Neutrophil (primary cell): ENCODE measurements at regions not wholly inside any gene's neighbourhood (a gene's known extent, or its start where the extent isn't known, plus 50 kb on each side); places are given as distances from the start of the nearest gene placed in this dataset.
"Not testable (repeated sequence)": the region's sequence is repeated elsewhere in the genome, so short reads cannot be mapped to it uniquely, and the experiment has no call there.

ENCODE experiments used
- H3K27ac ChIP-seq: fragments of 200-600 bp; sonication (generic); 2 replicates; pipeline ENCODE4 v1.5.1; 2016; ENCODE audit warnings: mild to moderate bottlenecking, moderate library complexity
- H3K27me3 ChIP-seq: fragments of 200-600 bp; sonication (generic); 2 replicates; pipeline ENCODE4 v1.6.0; 2016; ENCODE audit warnings: mild to moderate bottlenecking
- H3K36me3 ChIP-seq: fragments of 200-600 bp; sonication (generic); 2 replicates; pipeline ENCODE4 v1.5.1; 2017
- H3K4me1 ChIP-seq, 2 experiments: fragments of 200-600 bp in 1 of 2; sonication (generic) in 1 of 2; 1 replicate in 1 of 2; 2 replicates in 1 of 2; pipeline versions ENCODE4 v1.5.1 to v1.6.1; 2013 to 2016; ENCODE audit warnings: low read depth in 1 of 2, low read length in 1 of 2, mild to moderate bottlenecking in 1 of 2, moderate library complexity in 1 of 2; ENCODE audit not compliant: control insufficient read depth in 1 of 2, insufficient read depth in 1 of 2
- H3K4me3 ChIP-seq, 2 experiments: fragments of 200-600 bp in 1 of 2; sonication (generic) in 1 of 2; 1 replicate in 1 of 2; 2 replicates in 1 of 2; pipeline ENCODE4 v1.5.1; 2013 to 2016; ENCODE audit warnings: low read depth in 1 of 2, low read length in 1 of 2, mild to moderate bottlenecking in 1 of 2, moderate library complexity in 1 of 2
- H3K9me3 ChIP-seq: fragments of 200-600 bp; sonication (generic); 2 replicates; pipeline ENCODE4 v1.5.1; 2016
- TF ChIP-seq, protein P1 (sequence below): fragments of 200-600 bp; sonication (generic); IDR thresholded peaks from 2 replicates; pipeline ENCODE4 v1.5.1; 2016; ENCODE audit warnings: antibody characterized with exemption

DNA sequence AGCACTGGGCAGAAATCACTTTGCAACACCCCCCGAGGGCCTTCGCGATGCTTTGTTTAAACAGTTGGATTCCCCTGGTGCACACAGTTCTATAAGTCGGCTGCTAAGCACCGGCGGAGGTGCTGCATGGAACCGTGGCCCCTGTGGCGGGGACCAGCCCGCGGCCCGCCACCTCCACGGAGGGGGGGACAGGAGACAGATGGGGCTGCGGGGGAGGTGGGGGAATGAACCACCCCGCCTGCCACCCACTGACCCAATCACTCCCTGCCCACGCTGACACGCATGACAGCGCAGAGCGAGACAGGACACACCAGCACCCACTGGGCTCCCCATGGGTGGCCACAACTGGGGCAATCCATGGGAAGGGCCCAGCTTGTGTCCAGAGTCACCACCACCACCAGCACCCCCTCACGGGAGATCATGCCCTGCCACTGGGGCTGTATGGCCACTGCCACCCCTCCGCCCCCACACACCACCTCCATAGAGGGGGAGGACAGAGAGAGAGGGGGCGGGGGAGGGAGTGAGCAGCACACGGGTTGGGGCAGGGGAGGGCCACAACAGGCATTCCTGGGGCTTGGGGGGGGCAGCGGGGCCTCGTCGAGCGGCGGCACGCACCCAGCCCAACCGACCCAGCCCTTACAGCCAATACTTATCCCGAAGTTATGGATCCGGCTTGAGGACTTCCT is 118.3 kb upstream of the ANKRD30BL start:
- Histone ChIP-seq H3K9me3 (no peaks in the 10 kb centered on the region), H3K4me3 (no peak overlapping the region), H3K36me3 (no peaks in the 10 kb centered on the region), H3K27ac (no peak overlapping the region), H3K4me1 (no peaks in the 10 kb centered on the region), H3K27me3 (no peaks in the 10 kb centered on the region)
- TF ChIP-seq, protein P1, sequence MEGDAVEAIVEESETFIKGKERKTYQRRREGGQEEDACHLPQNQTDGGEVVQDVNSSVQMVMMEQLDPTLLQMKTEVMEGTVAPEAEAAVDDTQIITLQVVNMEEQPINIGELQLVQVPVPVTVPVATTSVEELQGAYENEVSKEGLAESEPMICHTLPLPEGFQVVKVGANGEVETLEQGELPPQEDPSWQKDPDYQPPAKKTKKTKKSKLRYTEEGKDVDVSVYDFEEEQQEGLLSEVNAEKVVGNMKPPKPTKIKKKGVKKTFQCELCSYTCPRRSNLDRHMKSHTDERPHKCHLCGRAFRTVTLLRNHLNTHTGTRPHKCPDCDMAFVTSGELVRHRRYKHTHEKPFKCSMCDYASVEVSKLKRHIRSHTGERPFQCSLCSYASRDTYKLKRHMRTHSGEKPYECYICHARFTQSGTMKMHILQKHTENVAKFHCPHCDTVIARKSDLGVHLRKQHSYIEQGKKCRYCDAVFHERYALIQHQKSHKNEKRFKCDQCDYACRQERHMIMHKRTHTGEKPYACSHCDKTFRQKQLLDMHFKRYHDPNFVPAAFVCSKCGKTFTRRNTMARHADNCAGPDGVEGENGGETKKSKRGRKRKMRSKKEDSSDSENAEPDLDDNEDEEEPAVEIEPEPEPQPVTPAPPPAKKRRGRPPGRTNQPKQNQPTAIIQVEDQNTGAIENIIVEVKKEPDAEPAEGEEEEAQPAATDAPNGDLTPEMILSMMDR: no peak

DNA sequence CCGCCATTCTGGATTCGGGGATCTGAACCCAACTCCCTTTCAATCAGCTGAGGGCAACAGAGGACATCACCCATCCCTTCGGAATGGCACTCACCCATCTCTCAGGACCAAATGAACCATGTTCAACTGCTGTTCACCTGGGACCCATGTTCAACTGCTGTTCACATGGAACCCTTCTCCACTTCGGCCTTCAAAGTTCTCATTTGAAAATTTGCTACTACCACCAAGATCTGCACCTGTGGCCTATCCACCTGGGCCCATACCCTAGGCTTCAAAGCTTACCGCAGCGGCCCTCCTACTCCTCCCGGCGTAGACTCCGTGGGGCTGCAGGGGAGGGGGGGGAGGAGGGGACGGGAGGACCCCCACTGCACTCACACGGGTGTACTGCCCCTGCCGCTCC is 119.2 kb upstream of the ANKRD30BL start:
- Histone ChIP-seq H3K36me3 (no peaks in the 10 kb centered on the region), H3K4me1 (no peaks in the 10 kb centered on the region), H3K27ac (no peak overlapping the region), H3K9me3 (no peaks in the 10 kb centered on the region), H3K27me3 (no peaks in the 10 kb centered on the region), H3K4me3 (no peak overlapping the region)
- TF ChIP-seq, protein P1: no peak

- H3K9me3 ChIP-seq, H3K27me3 ChIP-seq, H3K27ac ChIP-seq, H3K36me3 ChIP-seq, H3K4me3 ChIP-seq, H3K4me1 ChIP-seq: not testable (repeated sequence)
These were observed 120.4 kb upstream of the ANKRD30BL start for GRCh38 chr2:132282104-132282503.

- Histone ChIP-seq H3K4me1 (no peaks in the 10 kb centered on the region), H3K36me3 (no peaks in the 10 kb centered on the region), H3K27me3 (no peaks in the 10 kb centered on the region), H3K4me3 (no peak overlapping the region), H3K9me3 (no peaks in the 10 kb centered on the region), H3K27ac (no peak overlapping the region)
- TF ChIP-seq, protein P1: no peak
These were observed 121.2 kb upstream of the ANKRD30BL start for GRCh38 chr2:132282911-132283310.

DNA sequence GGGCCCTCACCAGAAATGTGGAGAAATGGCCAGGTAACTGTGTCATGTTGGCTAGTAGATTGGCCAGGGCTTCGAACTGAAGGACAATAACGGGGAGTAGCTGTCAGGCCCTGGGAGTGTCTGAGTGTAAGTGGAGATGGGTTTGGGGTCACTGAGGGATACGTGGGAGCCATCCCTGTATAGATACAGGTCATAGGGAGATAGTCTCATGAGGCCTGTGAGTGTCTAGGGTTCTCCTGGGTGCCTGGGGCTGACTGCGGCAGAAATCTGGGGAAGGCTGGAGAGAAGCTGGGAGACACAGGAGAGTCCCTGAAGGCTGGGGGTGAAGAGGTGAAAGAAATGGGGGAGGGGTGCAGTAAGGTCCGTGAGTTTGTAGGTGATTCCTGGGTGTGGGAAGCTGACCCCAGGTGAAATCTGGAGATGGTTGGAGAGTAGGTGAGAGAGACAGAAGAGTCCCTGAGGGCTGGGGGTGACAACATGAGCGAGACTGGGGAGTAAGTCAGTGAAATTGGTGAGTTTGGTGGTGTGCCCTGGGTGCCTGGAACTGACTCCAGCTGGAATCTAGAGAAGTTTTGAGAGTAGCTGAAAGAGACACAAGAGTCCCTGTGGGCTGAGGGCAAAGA is 124.6 kb upstream of the ANKRD30BL start:
- H3K4me1 ChIP-seq, H3K9me3 ChIP-seq, H3K4me3 ChIP-seq, H3K27ac ChIP-seq, H3K27me3 ChIP-seq, H3K36me3 ChIP-seq: not testable (repeated sequence)

DNA sequence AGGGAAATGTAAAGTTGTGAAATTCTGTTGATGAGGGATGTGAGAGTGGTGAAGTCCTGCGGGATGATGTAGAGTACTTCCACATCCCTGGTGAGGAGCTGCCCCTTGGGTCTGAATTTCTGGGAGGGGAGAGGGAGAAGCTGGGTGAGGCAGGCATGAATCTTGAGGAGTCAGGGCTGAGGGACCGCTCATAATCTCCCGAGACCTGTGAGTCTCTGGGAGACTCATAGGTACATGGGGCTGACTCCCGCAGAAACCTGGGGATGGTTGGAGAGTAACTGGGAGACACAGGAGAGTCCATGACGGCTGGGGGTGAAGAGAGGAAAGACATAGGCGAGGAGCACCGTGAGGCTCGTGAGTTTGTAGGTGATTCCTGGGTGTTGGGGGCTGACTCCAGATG is 126.2 kb upstream of the ANKRD30BL start:
- H3K36me3 ChIP-seq, H3K27ac ChIP-seq, H3K4me1 ChIP-seq, H3K27me3 ChIP-seq, H3K9me3 ChIP-seq, H3K4me3 ChIP-seq: not testable (repeated sequence)

DNA sequence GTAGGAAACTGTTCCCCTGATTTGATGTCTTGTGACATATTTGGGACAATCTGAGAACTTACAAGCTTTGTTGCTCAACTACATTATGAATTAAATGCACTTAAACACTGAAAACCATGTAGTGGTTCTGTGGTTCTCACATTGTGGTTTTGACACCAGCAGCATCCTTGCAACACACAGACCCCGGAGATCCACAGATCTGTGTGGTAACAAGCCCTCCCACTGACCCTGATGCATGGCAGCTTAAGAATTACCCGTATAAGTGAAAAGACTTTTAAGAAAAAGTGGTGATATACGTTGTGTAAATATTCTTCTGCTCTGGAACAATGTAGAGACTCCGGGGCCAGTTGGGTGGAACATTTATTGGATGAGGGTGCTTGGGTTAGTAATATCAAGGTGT is 127.4 kb upstream of the ANKRD30BL start:
- H3K27ac ChIP-seq, H3K4me3 ChIP-seq, H3K36me3 ChIP-seq, H3K4me1 ChIP-seq, H3K9me3 ChIP-seq, H3K27me3 ChIP-seq: not testable (repeated sequence)

DNA sequence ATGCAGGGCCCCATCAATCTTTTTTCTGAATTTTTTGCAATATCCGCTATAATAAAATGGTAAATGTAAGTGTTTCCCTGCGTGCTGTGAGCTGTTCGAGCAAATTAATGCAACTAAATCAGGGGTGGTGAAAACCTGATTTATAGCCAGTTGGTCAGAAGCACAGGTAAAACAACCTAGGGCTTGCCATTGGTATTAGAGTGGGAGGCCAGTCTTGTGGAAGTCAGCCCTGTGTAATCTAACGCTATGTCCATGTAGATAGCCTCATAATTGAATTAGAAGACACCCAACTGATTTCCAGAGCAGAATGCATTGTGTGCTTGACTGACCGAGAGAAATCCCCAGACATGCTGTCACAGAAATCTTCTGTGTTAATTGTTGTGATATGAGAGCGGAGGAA is 126.8 kb upstream of the GPR39 start:
- H3K4me3 ChIP-seq, H3K27ac ChIP-seq, H3K27me3 ChIP-seq, H3K36me3 ChIP-seq, H3K4me1 ChIP-seq, H3K9me3 ChIP-seq: not testable (repeated sequence)

- H3K36me3 ChIP-seq, H3K27me3 ChIP-seq, H3K9me3 ChIP-seq, H3K27ac ChIP-seq, H3K4me3 ChIP-seq, H3K4me1 ChIP-seq: not testable (repeated sequence)
These were observed 115.8 kb upstream of the GPR39 start for GRCh38 chr2:132300592-132301378.

GRCh38 chr2:132304661-132305380 is 111.8 kb upstream of the GPR39 start:
- not testable (repeated sequence) for H3K36me3 ChIP-seq

More at GRCh38 chr2:132304661-132305380, 111.8 kb upstream of the GPR39 start:
- not testable (repeated sequence) for H3K9me3 ChIP-seq, H3K27ac ChIP-seq, H3K4me1 ChIP-seq, H3K27me3 ChIP-seq, H3K4me3 ChIP-seq
